AML-193 (cell line): ENCODE measurements at regions not wholly inside any gene's neighbourhood (a gene's known extent, or its start where the extent isn't known, plus 50 kb on each side); places are given as distances from the start of the nearest gene placed in this dataset.

ENCODE experiments used
- DNase-seq, 2 experiments: peaks; one replicate each; lab custom pipeline; 2025; lab: John Stamatoyannopoulos, UW

DNA sequence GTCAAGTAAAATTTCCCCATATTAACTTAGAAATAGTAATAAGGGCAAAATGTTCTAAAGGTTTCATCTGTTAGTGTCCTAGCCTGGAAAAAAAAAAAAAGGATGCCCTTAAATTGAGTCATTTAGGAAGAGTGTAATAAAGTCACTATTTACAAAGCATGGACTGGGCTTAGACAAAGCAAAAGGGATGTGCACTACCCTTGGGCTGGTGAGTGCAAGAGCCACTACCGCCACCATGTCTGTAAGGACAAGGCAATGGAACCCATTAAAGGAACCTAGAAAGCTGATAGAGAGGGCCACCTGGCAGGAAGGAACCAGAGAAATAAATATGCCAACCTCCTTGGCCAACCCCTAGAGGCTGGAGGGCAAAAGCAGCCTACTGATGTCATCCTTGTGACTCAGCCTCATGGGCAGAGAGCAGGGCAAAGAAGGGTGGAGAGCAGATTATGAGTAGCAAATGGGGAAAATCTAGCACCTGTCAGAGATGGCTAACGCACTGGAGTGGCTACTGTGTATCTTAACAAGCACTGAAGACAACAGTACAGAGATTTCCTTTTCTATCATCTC lies 59.5 kb upstream of the FUT8 start:
- DNase-seq: no peak

DNA sequence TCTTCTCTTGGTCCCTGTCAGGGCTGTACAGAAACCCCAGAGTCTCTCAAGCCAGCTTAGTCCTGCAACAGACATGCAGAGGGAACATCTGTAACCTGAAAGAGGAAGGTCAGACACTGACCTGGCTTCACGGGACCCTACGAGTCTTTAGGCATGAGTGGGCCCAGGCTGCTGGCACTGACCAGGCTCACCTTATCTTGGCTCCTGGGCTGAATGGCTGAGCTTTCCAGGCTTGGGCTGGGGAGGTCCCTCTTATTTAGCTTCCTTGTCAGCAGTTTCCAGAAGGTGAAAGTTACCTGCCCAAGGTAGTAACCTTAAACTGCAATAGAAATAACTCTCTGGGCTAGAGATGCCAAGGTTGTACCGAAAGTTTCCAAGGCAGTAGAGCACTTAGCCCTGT lies 58.4 kb upstream of the FUT8 start:
- DNase-seq: no peak

DNA sequence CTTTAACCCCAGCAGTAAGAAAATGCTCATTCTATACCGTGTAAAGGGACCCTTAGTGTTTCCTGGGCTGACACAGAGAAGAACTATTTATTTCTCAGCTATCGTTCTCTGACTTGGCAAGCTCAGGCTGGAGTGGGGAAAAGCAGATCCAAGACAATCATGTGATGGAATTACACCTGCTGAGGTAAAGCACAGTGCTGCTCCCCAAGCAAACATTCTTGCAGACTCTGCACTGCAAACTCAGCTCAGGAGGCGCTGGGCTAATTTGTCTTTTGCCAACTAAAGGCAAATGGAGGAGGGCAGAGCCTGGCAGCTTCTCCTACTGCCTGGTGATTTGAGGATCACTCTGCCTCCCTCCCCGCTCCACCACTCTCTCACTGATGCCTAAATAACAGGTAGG lies 57.8 kb upstream of the FUT8 start:
- no peak for DNase-seq

DNA sequence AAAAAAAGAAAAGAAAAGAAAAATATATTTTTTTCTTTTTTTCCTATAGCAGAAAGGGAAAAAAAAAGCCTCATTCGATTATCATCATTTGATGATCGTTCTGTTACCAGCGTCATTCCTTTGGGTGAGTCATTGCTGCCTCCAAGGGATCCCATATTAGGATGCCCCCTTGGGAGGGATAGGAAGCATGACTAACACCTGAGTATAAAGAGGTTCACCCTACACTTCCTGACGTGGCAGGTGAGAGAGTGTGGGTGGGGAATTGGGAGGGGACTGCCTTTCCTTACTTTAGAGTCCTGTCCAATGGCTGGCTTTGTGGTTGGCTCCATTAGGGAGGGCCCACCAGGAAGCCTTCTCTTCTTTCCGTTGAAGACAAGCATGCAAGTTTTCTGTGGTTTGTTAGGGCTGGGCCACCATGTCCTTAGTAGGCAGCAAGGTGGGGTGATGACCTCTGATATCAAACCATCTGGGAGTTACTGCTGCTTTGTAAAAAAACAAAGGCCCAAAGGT lies 56.1 kb upstream of the FUT8 start:
- DNase-seq: no peak

DNA sequence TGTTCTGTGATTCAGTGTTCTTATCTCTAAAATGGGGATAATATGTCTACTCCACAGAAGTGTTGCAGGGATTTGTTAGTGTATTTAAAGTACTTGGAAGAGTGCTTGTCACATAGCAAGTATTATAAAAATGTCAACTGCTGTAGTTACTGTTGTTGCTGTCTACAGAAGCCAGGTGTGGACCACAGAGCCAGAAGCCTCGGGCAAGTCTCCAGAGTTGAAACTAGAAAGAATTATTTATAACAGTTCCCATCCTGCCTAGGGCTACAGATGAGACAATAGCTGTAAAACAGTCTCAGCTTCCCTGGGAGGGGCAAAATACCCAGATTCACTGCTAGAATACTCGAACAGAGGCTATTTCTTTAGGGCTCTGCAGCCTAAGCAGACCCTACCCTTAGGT lies 55.4 kb upstream of the FUT8 start:
- no peak for DNase-seq

DNA sequence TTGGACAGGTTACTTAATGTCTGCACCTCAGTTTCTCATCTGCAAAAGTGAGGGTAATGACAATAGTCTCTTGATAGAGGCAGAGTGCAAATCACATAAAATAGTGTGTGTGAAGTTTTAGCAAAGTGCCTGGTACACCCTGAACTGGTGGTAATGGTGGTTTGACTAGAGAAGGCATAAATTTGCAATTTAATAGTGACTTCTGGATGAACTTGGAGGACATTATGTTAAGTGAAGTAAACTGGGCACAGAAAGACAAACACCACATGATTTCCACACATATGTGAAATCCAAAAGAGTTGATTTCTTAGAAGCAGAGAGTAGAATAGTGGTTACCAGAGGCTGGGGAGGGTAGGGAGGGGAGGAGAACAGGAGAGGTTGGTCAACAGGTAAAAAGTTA lies 54.8 kb upstream of the FUT8 start:
- no peak for DNase-seq

DNA sequence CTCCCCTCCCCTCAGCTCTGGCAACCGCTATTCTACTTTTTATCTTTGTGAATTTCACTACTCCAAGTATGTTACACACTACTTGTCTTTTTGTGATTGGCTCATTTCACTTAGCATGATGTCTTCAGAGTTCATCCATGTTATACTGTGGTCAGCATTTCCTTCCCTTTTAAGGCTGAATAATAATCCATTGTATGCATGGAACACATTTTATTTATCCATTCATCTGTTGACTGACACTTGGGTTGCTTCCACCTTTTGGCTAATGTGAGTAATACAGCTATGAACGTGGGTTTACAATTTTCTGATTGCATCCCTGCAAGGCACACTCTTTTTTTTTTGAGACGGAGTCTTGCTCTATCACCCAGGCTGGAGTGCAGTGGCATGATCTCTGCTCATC lies 53.0 kb upstream of the FUT8 start:
- DNase-seq: no peak

DNA sequence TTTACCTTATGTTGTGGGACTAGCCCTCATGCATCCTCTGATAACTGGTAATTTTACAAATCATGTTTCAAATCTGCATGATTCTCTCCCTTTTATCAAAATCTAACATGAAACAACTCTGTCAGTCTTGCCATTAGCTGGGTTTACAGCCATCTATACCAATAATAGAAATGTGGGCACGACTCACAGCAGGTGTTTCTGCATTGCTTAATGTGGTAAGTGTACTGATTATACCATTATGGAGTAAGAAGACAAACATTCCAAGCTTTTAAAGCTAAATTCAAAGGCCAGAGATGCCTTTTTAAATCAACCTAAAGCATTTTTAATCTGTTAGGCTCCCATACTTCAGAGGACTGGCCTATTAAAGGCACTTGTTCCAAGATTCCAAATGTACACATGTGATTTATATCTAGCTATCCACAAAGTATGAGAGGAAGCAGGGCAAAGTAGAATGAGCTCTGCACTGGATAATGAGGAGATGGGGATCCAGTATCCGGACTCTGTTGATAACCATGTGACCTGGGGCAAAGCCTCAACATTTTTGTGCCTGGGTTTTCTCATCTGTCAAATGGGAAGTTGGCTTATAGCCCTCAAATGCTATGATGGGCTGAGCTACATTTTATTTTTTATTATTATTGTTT lies 52.3 kb upstream of the FUT8 start:
- no peak for DNase-seq

DNA sequence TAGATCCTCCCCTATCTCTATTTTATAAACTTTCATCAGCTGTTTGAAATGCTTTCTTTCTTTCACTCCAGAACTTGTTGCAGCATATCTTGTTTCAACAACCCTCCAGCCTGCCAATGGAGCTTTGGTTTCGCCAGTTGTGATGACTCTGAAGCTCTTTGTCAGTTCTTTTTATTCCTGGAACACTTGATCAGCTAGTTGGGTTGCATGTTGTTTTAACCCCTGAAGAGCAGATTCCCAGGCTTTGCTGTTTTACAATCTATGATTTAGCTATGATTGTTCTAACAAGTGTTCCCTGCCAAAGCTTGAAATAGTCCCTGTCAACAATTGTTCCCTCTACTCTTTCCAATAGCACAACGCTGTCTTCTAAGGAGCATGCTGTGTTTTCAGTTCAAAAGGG lies 50.6 kb upstream of the FUT8 start:
- DNase-seq: no peak
